ENCODE measurements at regions not wholly inside any gene's neighbourhood (a gene's known extent, or its start where the extent isn't known, plus 50 kb on each side); places are given as distances from the start of the nearest gene placed in this dataset.

GRCh38 chr12:110971189-110971920, 51.0 kb upstream of the MYL2 start:
- TF ChIP-seq, protein P1, sequence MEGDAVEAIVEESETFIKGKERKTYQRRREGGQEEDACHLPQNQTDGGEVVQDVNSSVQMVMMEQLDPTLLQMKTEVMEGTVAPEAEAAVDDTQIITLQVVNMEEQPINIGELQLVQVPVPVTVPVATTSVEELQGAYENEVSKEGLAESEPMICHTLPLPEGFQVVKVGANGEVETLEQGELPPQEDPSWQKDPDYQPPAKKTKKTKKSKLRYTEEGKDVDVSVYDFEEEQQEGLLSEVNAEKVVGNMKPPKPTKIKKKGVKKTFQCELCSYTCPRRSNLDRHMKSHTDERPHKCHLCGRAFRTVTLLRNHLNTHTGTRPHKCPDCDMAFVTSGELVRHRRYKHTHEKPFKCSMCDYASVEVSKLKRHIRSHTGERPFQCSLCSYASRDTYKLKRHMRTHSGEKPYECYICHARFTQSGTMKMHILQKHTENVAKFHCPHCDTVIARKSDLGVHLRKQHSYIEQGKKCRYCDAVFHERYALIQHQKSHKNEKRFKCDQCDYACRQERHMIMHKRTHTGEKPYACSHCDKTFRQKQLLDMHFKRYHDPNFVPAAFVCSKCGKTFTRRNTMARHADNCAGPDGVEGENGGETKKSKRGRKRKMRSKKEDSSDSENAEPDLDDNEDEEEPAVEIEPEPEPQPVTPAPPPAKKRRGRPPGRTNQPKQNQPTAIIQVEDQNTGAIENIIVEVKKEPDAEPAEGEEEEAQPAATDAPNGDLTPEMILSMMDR (IDR thresholded peaks at IDR 0.05): no peak
- TF ChIP-seq CHD4 (IDR thresholded peaks at IDR 0.05; ENCODE audit: borderline replicate concordance): no peak
- TF ChIP-seq RCOR1 (IDR thresholded peaks at IDR 0.05; ENCODE audit: low read depth, low read length): no peak
- no peak for TF ChIP-seq RFX5 (IDR thresholded peaks at IDR 0.05)
- TF ChIP-seq POLR2AphosphoS2 (conservative IDR thresholded peaks at IDR 0.05; ENCODE audit: low read length): no peak
- no peak for TF ChIP-seq RAD21 (conservative IDR thresholded peaks at IDR 0.05 in 1 of 2, IDR thresholded peaks at IDR 0.05 in 1 of 2)
- no peak for TF ChIP-seq ELK1 (IDR thresholded peaks at IDR 0.05; ENCODE audit: low read depth, low read length)

All from A549 (cell line).